ENCODE measurements at regions not wholly inside any gene's neighbourhood (a gene's known extent, or its start where the extent isn't known, plus 50 kb on each side); places are given as distances from the start of the nearest gene placed in this dataset.
"Not testable (repeated sequence)": the region's sequence is repeated elsewhere in the genome, so short reads cannot be mapped to it uniquely, and the experiment has no call there.

DNA sequence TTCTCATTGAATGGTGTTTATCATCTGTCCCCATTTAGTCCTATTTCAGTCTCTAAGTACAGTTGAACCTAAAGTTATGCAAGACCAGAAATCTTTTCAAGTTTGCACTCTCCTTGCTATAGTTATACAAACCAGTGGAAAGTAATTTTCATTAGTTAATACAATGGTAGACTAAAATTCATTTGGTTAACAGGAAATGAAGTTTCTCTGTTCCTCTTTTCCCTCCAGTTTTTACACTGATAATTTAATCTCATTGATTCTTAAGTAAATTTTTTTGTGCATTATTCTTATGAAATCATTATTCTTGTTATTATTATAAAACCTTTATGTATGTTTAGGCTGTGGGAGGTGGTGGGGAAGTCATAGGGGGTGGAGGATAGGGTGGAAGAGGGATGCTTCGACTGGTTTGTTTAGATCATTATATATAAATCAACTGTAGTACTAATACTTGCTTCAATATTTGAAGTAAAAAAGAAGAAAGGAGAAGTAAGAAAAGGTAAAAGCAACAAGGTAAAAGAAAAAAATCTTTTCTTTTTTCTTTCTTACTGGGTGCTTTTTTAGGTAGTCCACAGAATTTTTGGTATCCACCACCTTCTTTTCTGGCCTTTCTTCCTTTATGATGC lies 104.1 kb downstream of the GPR85 start:
- intact Hi-C loops (cut with micrococcal nuclease): no loop called here

- intact Hi-C loops (cut with micrococcal nuclease): no loop called here
These were observed 104.7 kb downstream of the GPR85 start for GRCh38 chr7:112981966-112982365.

- intact Hi-C loops (cut with micrococcal nuclease): loop anchor here (5.0 kb wide), 1 partner anchor 523 kb away; no protein-coding TSS in a partner anchor
These were observed 107.6 kb downstream of the GPR85 start for GRCh38 chr7:112979055-112979454.

DNA sequence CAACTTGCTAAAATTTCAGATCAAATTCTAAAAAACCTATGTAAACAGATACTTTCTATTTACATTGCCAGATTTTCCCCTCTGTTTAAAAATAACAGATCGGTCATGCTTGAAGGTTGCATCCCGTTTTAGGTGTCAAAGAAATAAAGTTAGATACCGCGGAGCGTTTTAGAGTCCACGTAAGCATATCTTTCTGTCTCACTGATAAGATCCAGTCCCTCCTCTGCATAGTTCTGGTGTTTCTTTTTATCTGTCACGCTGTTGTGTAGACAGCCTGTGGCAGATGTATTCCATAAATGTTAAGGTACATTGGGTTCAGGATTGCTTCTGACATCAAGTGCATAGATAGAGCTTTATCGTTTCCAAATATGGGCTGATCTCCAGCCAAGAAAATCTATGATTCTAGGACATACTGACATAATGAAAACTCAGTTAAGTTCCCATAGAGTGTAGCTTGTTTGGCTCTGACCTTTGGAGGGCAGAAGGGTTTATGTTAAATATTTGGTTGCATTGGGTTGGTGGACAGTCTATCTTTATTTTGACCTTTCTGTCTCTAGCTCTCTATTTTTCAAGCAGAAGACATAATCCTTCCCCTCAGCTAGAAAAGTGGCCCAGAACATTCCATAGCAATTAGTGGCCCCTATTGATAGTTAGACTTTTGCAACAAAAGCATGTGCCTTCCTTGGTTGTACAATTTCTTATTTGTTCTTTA lies 109.2 kb downstream of the GPR85 start:
- intact Hi-C loops (cut with micrococcal nuclease): loop anchor here (5.0 kb wide), 1 partner anchor 525 kb away; no protein-coding TSS in a partner anchor

DNA sequence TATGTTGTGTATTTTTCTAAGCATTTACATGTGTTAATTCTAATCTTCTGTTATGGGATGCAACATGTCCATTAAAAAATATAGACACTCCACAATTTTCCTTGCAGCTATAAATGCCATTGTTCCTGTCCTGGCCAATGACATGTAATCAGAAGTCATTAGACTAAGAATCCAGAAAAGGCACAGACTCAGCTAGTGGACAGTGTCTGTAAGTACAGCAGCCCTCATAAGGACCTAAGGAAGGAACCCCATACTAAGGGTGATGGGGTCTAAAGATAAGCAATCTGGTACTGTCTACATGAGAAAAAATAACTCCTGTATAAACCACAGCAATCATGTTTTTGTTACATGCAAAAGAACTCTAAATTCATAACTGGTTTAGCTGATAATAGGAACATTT lies 115.9 kb downstream of the GPR85 start:
- intact Hi-C loops (cut with micrococcal nuclease): no loop called here

DNA sequence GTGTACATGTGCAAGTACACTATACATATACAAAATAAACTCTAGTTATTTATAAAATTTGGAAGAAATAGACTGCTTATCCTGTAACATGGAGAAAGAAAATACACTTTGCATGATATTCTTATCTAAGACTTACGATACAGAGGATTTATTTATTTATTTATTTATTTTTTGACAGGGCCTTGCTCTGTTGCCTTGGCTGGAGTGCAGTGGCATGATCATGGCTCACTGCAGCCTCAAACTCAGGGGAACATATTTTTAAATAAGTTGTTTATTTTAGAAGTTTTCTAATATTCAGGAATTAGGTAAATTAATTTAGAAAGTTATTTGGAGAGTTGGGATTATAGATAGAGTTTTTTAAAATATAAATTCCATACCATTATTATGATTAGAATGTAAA lies 116.7 kb downstream of the GPR85 start:
- intact Hi-C loops (cut with micrococcal nuclease): no loop called here

DNA sequence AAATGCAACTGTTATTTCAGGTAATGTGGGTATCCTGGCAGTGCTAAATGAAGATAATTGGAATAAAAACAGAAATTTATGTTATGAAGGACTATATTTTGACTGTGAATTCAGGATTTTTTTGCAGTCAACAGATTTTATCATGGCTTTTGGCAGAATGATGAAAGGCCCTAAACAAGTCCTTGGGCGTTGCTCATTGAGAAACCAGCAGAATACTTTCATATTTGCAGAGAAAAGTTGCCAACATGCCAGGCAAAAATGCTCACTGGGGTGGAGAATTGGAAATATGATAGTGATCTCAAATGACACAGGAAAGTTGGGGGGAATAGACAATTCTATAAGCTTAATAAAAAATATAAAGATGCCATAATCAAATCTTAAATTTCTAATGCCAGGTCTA lies 121.1 kb downstream of the GPR85 start:
- intact Hi-C loops (cut with micrococcal nuclease): no loop called here

DNA sequence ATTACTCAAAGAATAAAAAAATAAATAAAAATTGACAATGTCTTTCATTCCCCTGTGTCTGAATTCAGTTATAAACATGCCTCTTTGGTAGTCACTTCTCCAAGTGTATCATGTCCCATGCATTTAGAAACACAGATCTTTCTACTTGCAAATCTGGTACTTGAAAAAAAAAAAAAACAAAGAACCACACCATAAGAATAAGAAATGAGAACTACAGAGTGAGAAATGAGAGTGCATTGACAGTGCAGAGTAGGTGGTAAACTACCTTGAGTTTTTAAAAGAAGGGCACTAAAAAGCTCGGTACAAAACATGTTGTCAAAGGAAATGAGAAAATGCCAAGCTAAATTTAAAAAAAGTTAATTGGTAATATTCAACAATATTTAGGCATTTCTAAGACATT lies 123.0 kb downstream of the GPR85 start:
- intact Hi-C loops (cut with micrococcal nuclease): no loop called here

- intact Hi-C loops (cut with micrococcal nuclease): no loop called here
These were observed 123.8 kb downstream of the GPR85 start for GRCh38 chr7:112962815-112963214.

- intact Hi-C loops (cut with micrococcal nuclease): no loop called here
These were observed 127.4 kb downstream of the GPR85 start for GRCh38 chr7:112959276-112959675.

GRCh38 chr7:112958775-112959174 lies 127.9 kb downstream of the GPR85 start:
- intact Hi-C loops (cut with micrococcal nuclease): no loop called here

- intact Hi-C loops (cut with micrococcal nuclease): no loop called here
These were observed 128.7 kb downstream of the GPR85 start for GRCh38 chr7:112957901-112958300.

GRCh38 chr7:112953031-112953430 lies 133.6 kb downstream of the GPR85 start:
- intact Hi-C loops (cut with micrococcal nuclease): not testable (repeated sequence)

DNA sequence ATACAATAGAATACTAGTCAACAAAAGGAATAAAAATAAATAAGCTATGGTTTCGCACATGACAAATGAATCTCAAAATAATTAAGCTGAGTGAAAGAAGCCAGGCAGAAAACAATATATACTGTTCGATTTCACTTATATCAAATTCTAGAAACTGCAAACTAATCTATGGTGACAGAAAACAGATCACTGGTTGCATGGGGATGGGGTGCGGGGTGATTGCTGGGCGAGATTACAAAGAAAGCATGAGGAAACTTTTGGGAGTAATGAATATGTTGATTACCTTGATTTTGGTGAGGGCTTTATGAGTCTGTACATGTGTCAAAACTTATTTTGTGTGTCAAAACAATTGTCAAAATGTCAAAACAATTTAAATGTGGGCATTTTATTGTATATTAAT lies 135.6 kb downstream of the GPR85 start:
- intact Hi-C loops (cut with micrococcal nuclease): no loop called here

DNA sequence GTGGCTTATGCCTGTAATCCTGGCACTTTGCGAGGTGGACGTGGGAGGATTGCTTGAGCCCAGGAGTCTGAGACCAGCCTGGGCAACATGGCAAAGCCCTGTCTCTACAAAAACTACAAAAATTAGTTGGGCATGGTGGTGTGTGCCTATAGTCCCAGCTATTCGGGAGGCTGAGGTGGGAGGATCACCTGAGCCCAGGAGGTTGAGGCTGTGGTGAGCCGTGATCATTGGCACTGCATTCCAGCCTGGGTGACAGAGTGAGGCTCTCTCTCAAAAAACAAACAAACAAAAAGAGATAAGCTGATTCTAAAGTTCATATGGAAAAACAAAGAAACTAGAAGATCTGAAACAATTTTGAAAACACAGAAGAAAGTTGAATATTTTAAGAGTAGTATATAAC lies 136.9 kb downstream of the GPR85 start:
- intact Hi-C loops (cut with micrococcal nuclease): not testable (repeated sequence)

DNA sequence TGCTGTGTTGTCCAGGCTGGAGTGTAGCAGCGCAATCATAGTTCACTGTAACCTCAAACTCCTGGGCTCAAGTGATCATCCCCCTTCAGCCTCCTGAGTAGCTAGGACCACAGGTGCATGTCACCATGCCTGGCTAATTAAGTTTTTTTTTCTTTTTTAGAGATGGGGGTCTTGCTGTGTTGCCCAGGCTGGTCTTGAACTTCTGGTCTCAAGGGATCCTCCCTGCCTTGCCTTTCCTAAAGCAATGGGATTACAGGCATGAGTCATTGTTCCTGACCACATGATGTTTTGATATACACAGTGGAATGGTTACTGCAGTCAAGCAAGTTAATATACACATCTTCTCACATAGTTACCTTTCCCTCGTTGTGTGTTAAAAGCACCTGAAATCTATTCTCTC lies 140.3 kb downstream of the GPR85 start:
- intact Hi-C loops (cut with micrococcal nuclease): no loop called here

GRCh38 chr7:112945046-112945445 lies 141.6 kb downstream of the GPR85 start:
- intact Hi-C loops (cut with micrococcal nuclease): no loop called here

DNA sequence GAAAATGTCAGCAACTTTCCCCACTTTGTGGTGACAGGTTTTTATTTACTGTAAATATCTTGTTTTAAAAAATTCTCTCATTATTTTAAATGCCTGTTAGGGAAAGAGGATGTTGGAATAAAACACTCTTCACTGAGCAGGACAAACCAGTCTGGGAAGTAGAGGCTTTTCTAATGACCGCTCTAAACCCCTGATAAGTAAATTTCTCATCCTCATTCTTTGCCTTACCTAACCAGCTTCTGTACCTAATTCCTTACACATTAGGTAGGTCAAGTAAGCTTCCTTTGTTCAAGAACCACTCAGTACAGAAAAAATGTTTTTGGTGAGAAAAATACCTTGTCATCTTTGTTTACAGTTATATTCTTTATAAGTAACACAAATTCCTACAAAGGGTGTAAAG lies 143.6 kb downstream of the GPR85 start:
- intact Hi-C loops (cut with micrococcal nuclease): no loop called here

DNA sequence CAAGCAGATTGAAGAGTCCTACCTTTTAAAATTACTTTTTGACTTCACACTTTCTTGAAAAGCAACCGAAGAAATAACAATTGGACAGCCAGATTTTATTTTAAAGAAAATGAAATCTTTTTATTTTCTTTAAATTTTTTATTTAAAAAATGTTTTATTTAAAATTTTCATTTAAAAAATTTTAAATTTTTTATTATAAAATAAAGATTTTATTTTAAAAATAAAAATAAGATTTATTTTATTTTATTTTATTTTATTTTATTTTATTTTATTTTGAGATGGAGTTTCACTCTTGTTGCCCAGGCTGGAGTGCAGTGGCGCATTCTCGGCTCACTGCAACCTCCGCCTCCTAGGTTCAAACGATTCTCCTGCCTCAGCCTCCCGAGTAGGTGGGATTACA lies 144.5 kb downstream of the GPR85 start:
- intact Hi-C loops (cut with micrococcal nuclease): not testable (repeated sequence)

DNA sequence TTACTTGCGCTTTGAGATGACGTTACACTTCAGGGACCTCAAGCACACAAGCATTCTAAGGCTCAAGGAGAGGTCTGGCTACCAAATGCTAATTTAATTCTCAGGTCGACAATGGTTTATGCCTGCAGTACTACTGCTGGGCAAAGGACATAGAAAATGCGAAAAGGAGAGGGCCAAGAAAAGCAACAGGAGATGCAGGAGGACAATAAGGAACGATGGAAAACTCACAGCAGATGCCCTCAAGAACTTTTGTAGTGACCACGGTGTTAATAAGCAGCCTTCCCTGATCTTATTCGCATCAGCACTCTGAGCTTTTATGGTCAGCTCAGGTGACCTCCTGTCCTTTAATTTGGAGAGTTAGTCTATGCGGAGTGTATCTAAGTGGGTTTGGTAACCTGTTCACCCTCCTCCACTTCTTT lies 146.3 kb downstream of the GPR85 start:
- intact Hi-C loops (cut with micrococcal nuclease): loop anchor here (1.0 to 2.0 kb wide), 6 partner anchors 42 to 734 kb away; partner anchors contain the start of genes DOCK4, IFRD1, SMIM30 and TMEM168

- intact Hi-C loops (cut with micrococcal nuclease): loop anchor here (1.0 to 2.0 kb wide), 7 partner anchors 41 to 1377 kb away; partner anchors contain the start of genes DOCK4, IFRD1, IMMP2L and SMIM30
These were observed 146.9 kb downstream of the GPR85 start for GRCh38 chr7:112939574-112940313.
